KMS-11 (cell line): ENCODE measurements at regions not wholly inside any gene's neighbourhood (a gene's known extent, or its start where the extent isn't known, plus 50 kb on each side); places are given as distances from the start of the nearest gene placed in this dataset.

Experiments used
- H2AFZ ChIP-seq: fragments of 200-600 bp; sonication (generic); 2 replicates; pipeline ENCODE4 v1.6.1; 2016; ENCODE audit warnings: antibody characterized with exemption, mixed run types, low read depth
- H3K27ac ChIP-seq: fragments of 200-600 bp; sonication (generic); 2 replicates; pipeline ENCODE4 v1.6.1; 2016; ENCODE audit warnings: mild to moderate bottlenecking, mixed run types
- H3K27me3 ChIP-seq: fragments of 200-600 bp; sonication (generic); 2 replicates; pipeline ENCODE4 v1.6.1; 2017; ENCODE audit warnings: mild to moderate bottlenecking, low read depth, mixed run types, moderate library complexity; ENCODE audit not compliant: insufficient read depth
- H3K36me3 ChIP-seq: fragments of 200-600 bp; sonication (generic); 2 replicates; pipeline ENCODE4 v1.6.1; 2017; ENCODE audit warnings: mild to moderate bottlenecking, mixed run types; ENCODE audit not compliant: insufficient read depth
- H3K4me1 ChIP-seq: fragments of 200-600 bp; sonication (generic); 2 replicates; pipeline ENCODE4 v1.6.1; 2016; ENCODE audit warnings: mild to moderate bottlenecking, low read depth, mixed run types; ENCODE audit not compliant: poor library complexity, severe bottlenecking
- H3K4me2 ChIP-seq: fragments of 200-600 bp; sonication (generic); 2 replicates; pipeline ENCODE4 v1.7.0; 2016; ENCODE audit warnings: mild to moderate bottlenecking, mixed run types
- H3K4me3 ChIP-seq: fragments of 200-600 bp; sonication (generic); IDR thresholded peaks from 2 replicates; pipeline ENCODE4 v1.6.1; 2017; ENCODE audit warnings: low read depth, low read length, mixed read lengths; ENCODE audit not compliant: insufficient read depth
- H3K79me2 ChIP-seq: fragments of 200-600 bp; sonication (generic); 2 replicates; pipeline ENCODE4 v1.6.1; 2016; ENCODE audit warnings: low read depth, mixed run types; ENCODE audit not compliant: insufficient read depth
- H3K9ac ChIP-seq: fragments of 200-600 bp; sonication (generic); 2 replicates; pipeline ENCODE4 v1.6.1; 2016; ENCODE audit warnings: mild to moderate bottlenecking, mixed run types
- H4K20me1 ChIP-seq: fragments of 200-600 bp; sonication (generic); 2 replicates; pipeline ENCODE4 v1.6.1; 2016; ENCODE audit warnings: mild to moderate bottlenecking, mixed run types; ENCODE audit not compliant: insufficient read depth
- CTCF ChIP-seq: fragments of 200-600 bp; sonication (generic); conservative IDR thresholded peaks from 2 replicates; pipeline ENCODE4 v1.6.1; 2017; ENCODE audit warnings: low read depth, mild to moderate bottlenecking, antibody characterized with exemption, low read length, moderate library complexity, mixed read lengths

- Histone ChIP-seq H2AFZ (no peak overlapping the region), H3K4me1 (no peaks in the 10 kb centered on the region), H3K4me2 (no peak overlapping the region), H3K36me3 (no peaks in the 10 kb centered on the region), H3K4me3 (no peak overlapping the region), H3K27ac (no peak overlapping the region), H4K20me1 (no peaks in the 10 kb centered on the region), H3K27me3 (no peaks in the 10 kb centered on the region), H3K79me2 (no peaks in the 10 kb centered on the region), H3K9ac (no peak overlapping the region)
- no peak for TF ChIP-seq CTCF
These were observed 768.4 kb downstream of the TFAP2A start for GRCh38 chr6:9646342-9647070.

- Histone ChIP-seq H3K4me1 (no peaks in the 10 kb centered on the region), H3K79me2 (no peaks in the 10 kb centered on the region), H3K27ac (no peak overlapping the region), H3K27me3 (no peaks in the 10 kb centered on the region), H3K4me3 (no peak overlapping the region), H2AFZ (no peak overlapping the region), H3K36me3 (no peaks in the 10 kb centered on the region), H3K9ac (no peak overlapping the region), H3K4me2 (no peak overlapping the region), H4K20me1 (no peaks in the 10 kb centered on the region)
- no peak for TF ChIP-seq CTCF
These were observed 776.0 kb downstream of the TFAP2A start for GRCh38 chr6:9638861-9639260.

- Histone ChIP-seq H2AFZ (no peak overlapping the region), H3K27ac (no peak overlapping the region), H3K4me3 (no peak overlapping the region), H3K36me3 (no peaks in the 10 kb centered on the region; the same call in 1 of the 2 replicates), H3K4me1 (no peaks in the 10 kb centered on the region), H3K27me3 (no peaks in the 10 kb centered on the region), H4K20me1 (no peaks in the 10 kb centered on the region), H3K79me2 (no peaks in the 10 kb centered on the region), H3K4me2 (no peak overlapping the region), H3K9ac (no peak overlapping the region)
- no peak for TF ChIP-seq CTCF
These were observed 780.1 kb downstream of the TFAP2A start for GRCh38 chr6:9634776-9635175.

GRCh38 chr6:9632026-9632425 lies 782.8 kb downstream of the TFAP2A start:
- Histone ChIP-seq H3K4me3 (no peak overlapping the region), H3K36me3 (no peaks in the 10 kb centered on the region; the same call in 1 of the 2 replicates), H3K4me2 (no peak overlapping the region), H3K79me2 (no peaks in the 10 kb centered on the region), H2AFZ (no peak overlapping the region), H3K27ac (no peak overlapping the region), H3K9ac (no peak overlapping the region), H3K27me3 (no peaks in the 10 kb centered on the region), H3K4me1 (no peaks in the 10 kb centered on the region), H4K20me1 (no peaks in the 10 kb centered on the region)
- no peak for TF ChIP-seq CTCF
